ENCODE measurements at regions not wholly inside any gene's neighbourhood (a gene's known extent, or its start where the extent isn't known, plus 50 kb on each side); places are given as distances from the start of the nearest gene placed in this dataset.

- TF ChIP-seq SMC3 (IDR thresholded peaks at IDR 0.05; ENCODE audit: low read depth, low read length) (no peak), CTCF (conservative IDR thresholded peaks at IDR 0.05; ENCODE audit: low read depth, low read length) (no peak), POLR2A (IDR thresholded peaks at IDR 0.05; ENCODE audit: low read depth, low read length) (no peak), RFX5 (IDR thresholded peaks at IDR 0.05; ENCODE audit: low read depth, low read length) (no peak), MAFK (IDR thresholded peaks at IDR 0.05; ENCODE audit: low read depth, low read length) (no peak), RAD21 (IDR thresholded peaks at IDR 0.05; ENCODE audit: low read length) (no peak), USF2 (IDR thresholded peaks at IDR 0.05; ENCODE audit: low read depth, low read length) (no peak), BHLHE40 (IDR thresholded peaks at IDR 0.05; ENCODE audit: low read depth, low read length) (no peak)
Measured at GRCh38 chr10:20405050-20405449, 492.1 kb downstream of the NEBL start.

Data from IMR-90 (cell line).